Peyer's patch (tissue), 4 donors: ENCODE measurements at regions not wholly inside any gene's neighbourhood (a gene's known extent, or its start where the extent isn't known, plus 50 kb on each side); places are given as distances from the start of the nearest gene placed in this dataset.

ENCODE experiments used
- POLR2A ChIP-seq, 2 donors: fragments of 450-650 bp; IDR thresholded peaks; one replicate each; pipeline ENCODE4 v1.5.1; 2017; ENCODE audit warnings: antibody characterized with exemption in 2 of 2, mild to moderate bottlenecking in 2 of 2, moderate library complexity in 2 of 2
- TF ChIP-seq, protein P1 (sequence below), 6 experiments: fragments of 450-650 bp in 4 of 6; fragments of 200-600 bp in 2 of 6; sonication (generic) in 1 of 6; IDR thresholded peaks; one replicate each; pipeline ENCODE4 v1.5.1; 2017 to 2019; ENCODE audit warnings: antibody characterized with exemption in 6 of 6, mild to moderate bottlenecking in 3 of 6, moderate library complexity in 1 of 6

DNA sequence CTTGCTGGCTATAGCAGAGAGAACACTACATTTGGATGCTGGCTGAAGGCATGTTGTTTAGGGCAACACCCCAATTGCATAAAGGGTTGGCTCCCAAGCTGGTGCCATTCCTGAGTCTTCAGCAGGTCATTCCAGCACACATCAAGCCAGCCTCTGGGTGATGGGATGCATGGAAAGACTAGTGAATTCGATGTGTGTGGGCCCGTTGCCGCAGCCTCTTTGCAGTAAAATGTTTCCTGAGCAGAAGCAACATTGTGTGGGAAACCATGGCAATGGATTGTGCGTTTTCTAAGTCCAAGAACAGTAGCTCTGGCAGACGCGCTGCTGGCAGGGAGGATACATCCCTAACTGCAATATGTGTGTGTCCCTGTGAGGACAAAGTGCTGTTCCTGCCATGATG, 142.4 kb upstream of the SLC24A3 start:
- TF ChIP-seq, protein P1, sequence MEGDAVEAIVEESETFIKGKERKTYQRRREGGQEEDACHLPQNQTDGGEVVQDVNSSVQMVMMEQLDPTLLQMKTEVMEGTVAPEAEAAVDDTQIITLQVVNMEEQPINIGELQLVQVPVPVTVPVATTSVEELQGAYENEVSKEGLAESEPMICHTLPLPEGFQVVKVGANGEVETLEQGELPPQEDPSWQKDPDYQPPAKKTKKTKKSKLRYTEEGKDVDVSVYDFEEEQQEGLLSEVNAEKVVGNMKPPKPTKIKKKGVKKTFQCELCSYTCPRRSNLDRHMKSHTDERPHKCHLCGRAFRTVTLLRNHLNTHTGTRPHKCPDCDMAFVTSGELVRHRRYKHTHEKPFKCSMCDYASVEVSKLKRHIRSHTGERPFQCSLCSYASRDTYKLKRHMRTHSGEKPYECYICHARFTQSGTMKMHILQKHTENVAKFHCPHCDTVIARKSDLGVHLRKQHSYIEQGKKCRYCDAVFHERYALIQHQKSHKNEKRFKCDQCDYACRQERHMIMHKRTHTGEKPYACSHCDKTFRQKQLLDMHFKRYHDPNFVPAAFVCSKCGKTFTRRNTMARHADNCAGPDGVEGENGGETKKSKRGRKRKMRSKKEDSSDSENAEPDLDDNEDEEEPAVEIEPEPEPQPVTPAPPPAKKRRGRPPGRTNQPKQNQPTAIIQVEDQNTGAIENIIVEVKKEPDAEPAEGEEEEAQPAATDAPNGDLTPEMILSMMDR (IDR thresholded peaks at IDR 0.05): no peak
- no peak for TF ChIP-seq POLR2A (IDR thresholded peaks at IDR 0.05)
